HG03159 (cell line): ENCODE measurements at regions not wholly inside any gene's neighbourhood (a gene's known extent, or its start where the extent isn't known, plus 50 kb on each side); places are given as distances from the start of the nearest gene placed in this dataset.

Experiments used
- ATAC-seq: cut with Tn5 transposase; IDR thresholded peaks from one replicate; pipeline ENCODE4 v1.9.1; 2021; ENCODE audit warnings: mild to moderate bottlenecking, moderate library complexity; ENCODE audit not compliant: unreplicated experiment

DNA sequence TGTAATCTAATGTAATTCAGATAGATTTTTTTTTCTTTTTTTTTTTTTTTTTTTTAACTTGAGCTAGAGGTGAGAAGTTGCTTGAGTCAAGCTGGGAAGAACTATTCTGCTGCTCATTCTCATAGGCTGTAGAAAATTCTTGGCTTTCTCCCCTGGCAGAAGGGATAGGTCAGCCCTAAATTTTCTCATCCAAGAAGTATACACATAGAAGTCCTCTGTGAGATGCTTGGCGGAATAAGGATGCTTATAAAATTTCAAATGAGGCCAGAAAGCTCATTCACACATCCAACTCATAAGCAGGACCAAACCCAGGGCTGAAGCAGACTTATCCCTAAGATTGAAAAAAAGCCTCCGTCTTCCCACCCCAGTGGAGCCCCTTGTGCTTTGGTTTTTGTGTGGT, 572.5 kb downstream of the SQOR start:
- ATAC-seq: no peak

DNA sequence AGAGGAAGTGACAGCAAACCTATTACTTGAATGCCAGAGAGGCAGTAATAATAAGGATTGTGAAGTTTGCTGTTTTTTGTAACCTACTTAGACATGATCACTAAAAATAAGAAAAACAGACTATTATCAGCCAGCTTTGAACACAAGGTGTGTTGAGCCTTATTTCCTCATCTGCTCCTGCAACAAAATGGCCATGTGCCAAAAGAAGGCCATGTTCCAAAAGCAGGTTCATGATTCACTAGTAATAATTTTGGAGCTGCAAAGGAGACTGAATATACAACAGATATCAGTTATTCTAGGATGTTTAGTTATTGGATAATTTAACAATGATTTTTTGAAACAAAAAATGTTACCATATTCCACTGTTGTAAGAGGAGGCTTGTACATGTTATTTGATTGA, 578.7 kb downstream of the SQOR start:
- no peak for ATAC-seq

DNA sequence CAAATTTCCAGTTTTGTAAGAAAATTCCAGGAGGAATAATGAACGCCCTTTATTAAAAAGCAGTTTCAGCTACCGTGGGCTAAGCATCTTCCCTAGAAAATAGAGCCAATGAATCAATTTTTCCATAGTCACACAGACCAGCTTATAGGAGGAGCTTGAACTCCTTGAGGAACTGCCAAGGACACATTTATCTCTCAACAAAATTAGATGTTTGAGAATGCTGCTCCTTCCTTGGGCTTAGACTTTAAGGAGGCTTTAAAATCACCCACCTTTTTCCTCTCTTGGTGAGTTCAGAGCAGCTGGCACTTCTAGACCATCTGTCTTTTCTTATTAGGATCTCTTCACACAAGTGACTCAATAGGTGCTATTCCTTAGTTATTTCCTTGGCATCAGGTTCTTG, 588.0 kb downstream of the SQOR start:
- no peak for ATAC-seq

DNA sequence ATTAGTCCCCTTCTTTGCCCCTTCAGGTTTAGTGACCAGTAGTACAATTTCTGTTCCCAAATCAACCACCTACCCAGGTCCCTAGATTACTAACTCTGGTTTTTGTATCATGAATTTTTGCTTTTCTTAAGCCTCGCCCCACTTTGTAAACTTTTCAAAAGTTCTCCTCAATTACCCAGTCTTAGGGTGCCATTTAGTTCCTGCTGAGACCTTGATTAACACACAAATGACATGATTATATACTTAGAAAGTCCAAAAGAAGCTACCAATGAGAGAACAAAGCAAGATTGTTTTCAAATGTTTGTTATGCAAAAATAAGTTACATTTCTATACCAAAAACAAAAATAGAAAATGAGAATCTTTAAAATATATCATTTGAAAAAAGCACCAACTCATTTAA, 594.4 kb downstream of the SQOR start:
- ATAC-seq: no peak

DNA sequence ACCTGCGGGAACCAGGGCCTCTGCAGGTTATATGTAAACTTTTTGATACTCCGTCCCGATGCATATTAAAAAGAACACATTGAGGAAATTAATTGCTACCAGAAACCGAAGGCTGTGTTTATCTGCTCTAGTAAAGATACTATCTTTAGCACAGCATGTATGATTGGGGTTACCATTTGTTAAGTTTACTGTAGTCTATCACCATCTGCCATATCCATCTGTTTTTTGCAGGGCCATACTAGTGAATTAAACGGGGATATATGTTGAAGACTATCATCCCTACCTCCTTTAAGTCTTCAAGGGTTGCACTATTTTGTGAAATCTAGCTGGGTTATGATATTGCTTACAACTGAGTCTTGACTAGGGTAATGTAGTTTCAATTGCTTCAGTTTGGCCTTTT, 597.0 kb downstream of the SQOR start:
- no peak for ATAC-seq

DNA sequence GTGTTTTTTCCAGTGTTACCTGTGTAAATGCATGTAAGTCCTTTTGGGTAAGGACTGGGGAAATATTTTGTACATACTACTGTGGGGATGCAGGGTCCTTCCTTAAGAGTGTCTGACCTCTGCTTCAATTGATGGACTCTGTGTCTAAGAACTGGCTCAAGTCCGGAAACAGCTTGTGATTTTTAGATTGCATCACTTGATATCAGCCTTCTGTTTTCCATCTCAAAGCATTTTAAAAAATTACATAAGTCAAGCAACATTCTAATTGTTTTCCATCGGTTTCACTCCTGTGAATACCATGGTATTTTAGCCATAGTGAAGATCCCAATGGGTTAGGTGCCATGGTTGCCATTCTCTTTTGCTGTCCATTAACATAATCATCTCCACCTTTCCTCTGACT, 597.6 kb downstream of the SQOR start:
- ATAC-seq: no peak

DNA sequence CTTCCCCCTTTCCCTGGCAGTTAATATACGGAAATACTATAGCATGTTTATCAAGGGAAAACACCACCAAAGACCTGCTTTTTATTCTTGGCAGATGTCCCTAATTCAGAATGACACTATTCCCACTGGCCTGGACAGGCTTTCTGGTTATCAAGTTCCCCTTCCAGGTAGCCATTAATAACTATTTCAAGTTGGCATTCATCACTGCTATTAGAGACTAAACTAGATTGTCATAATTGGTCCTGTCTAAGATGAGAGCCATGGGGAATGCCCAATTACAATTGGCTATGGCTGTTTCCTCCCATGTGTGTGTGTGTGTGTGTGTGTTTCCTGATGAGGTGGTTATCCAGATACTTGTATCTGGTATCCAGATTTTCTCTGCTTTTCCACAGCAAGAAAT, 608.1 kb downstream of the SQOR start:
- ATAC-seq: no peak

DNA sequence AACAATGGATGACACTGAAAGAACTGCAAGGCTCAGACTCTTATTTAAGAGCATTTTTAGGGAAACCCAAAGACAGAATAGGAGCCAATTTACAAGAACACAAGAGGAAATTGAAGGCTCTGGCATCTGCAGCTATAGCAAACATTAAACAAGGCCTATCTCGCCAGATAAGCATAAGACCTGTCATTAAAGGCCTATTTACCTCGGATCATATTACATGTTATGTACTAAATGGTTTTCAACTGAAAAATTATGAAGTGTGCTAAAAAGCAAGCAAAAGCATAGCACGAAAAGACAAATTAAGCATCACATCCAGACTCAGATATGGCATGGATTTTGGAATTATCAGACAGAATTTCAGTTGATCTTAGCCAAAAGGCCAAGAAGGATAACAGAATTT, 617.1 kb downstream of the SQOR start:
- ATAC-seq: no peak

DNA sequence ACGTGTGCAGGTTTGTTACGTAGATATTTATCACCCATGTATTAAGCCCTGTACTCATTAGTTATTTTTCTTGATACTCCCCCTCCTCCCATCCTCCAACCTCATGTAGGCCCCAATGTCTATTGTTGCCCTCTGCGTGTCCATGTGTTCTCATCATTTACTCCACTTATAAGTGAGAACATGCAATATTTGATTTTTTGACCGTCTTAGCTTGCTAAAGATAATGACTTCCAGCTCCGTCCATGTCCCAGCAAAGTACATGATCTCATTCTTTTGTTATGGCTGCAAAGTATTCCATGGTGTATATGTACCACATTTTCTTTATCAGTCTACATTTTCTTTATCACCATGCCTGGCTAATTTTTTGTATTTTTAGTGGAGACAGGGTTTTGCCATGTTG, 623.2 kb downstream of the SQOR start:
- ATAC-seq: no peak

DNA sequence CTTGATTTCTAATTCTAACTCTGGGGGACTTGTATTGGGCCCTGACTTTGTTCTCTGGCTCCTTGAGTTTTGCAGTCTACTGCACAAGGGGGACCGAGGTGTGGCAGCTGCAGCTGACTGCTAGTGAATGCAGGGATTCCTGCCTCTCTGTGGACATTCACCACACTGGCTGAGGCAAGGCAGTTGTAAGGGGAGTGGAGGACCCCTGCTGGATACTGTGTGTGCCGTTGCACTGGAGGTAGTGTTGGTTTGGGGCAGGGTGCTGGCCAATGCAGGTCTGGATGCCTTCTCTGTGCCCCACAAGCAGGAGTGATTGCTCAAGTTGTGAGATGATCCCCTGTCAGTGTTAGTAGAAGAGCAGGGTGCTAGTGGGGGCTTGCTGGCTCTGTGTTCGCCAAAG, 626.1 kb downstream of the SQOR start:
- no peak for ATAC-seq

DNA sequence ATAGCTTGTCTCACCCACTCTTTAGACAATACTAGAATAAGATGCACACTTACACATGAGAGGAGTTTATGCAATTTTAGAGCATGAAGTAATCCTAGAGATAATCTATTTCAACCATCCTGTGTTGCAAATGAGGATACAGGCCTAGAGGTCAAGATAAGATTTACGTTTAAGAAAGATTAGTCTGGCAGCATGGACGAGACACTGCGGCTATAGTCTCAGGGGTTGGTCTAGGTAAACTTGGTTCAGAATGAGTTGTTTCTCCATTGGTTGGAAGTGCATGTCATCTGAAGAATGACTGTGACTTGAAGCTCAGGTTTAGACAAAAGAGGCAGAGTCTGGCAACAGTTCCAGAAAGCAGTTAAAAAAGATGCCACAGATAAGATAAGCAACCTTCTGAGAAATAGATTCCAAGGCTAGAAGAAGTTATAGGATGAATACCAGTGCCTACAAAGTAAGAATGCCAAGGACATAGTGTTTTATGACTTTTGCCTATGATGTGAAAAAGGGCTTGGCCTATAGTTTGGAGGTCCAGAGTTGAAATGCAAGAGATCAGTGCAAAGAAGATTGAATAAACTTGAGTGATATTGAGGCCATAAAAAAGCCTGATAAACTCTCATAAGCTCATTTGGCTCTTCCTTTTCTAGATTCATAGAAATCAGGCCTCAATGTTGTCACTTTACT, 631.0 kb downstream of the SQOR start:
- no peak for ATAC-seq

DNA sequence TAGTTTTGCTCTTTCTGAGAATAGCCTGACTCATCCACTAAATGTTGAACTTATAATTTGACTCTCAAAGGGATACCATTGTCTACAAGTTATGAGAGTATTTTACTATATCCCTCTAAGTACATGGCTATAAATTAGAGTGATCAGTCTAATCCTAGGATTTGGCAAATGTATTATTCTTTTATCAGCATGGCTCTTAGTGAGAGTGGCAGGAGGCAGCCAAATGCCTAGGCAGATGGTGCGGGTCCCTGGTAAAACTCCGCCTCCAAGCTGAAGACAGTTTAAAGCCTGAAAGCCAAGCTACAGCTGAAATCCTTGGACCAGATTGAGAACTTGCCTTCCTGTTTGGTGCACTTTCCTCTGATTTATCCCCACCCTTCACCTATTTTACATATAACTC, 631.8 kb downstream of the SQOR start:
- ATAC-seq: no peak

DNA sequence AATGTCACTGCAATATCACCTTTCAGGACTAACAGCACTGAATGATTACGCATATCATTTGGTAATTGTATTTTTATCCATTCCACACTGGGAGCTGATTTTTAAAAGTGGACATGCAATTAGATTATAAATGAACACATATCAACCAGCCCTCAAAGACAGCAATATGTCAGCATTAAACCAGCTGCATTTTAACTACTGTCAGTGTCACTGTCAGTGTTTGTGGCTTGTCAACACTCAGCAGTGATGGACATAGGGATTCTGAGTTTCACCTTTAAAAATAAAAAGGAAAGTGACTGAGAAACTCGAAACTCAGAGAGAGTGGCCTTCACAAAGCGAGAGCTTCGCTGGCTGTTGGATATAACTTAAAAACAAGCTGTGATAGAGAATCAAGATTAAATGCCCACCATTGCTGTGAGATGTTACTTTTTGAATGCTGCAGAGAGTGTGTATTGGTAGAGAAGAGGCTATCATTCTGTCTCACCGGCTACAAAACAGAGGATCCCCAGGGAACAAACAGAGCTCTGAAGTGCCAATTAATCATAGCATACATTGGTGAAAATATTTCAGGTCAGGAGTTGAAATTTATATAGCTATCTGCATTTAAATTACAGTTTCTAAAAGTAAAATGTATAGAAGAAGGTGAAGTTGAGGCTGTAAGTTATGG, 635.8 kb downstream of the SQOR start:
- ATAC-seq: no peak

DNA sequence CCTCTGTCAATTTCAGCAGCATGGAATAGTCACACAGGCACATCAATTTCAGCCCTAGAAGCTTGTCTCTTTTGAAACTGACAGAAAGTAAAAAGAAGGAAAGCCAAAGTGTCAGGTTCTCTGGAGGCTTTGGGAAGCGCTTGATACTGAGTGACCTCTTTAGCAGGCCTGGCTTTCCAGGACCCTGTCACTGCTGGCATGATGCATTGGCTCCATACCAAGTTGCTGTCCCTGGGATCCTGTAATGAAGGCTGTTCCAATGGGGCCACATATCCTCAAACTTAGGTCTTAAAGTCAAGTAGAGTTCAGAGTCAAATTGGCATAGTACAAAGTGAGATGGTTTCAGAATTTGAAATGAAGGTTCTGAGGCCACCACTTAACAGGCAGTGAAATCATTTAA, 640.9 kb downstream of the SQOR start:
- no peak for ATAC-seq

DNA sequence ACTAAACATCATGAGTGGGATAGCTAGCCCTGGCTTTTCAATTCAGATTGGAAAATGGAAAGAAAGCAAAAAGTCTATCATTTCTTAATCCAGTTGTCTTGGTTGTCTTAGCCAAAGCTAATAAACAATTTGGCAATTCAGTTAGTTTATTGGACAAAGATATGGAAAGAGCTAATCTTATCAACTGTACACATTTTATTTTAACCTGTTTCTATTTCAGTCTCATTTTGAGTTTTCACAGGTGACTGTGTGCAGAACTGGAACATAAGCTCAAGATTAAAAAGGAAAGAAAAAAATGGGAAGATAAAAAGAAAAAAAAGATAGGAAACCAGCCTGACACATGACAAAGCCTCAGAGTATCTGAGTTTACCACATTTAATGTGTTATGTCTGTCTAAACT, 642.6 kb downstream of the SQOR start:
- no peak for ATAC-seq

DNA sequence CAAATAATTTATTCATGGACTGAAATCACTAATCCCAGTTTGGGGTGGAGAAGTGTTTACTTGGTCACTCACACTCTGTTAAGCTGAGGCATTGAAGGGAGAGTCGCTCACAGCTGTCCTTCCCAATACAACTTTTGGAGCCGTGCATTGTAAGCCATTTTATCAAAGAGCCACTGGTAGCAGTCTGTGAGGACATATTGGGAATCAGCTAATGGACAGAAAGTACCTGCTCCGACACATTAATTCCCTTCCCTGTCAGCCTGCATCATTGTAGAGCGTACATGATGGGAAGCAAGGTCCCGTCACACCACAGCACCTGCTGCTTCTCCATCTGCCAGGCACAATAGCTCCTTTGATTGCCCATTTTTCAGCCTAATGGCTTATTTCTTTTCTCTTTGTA, 643.2 kb downstream of the SQOR start:
- ATAC-seq: no peak

DNA sequence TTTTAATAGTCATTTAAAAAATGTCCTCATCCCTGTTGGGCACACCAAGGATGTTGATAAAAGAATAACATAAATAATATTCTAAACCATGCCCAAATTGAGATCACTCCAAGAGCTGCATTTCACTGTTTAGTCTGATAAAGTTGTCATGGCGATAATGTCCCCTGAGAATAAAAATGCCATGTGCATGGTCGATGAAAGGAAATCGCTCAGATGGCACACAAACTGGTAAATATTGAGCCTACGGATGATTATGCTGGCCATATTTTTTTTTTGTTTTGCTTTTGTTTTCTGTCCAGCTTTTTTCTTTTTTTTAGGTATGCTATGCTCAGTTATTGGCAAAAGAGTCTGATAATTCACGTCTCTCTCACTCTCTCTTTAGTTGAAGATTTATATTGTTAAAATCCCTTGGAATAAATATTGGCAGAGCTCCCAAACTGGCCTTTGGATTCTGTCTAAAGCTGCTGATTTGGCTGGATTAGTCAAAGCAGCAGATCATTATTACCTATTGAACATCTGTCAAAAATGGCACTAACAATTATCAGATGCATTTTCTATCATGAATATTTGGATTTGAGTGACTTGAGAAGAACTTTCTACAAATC, 643.8 kb downstream of the SQOR start:
- ATAC-seq: no peak

DNA sequence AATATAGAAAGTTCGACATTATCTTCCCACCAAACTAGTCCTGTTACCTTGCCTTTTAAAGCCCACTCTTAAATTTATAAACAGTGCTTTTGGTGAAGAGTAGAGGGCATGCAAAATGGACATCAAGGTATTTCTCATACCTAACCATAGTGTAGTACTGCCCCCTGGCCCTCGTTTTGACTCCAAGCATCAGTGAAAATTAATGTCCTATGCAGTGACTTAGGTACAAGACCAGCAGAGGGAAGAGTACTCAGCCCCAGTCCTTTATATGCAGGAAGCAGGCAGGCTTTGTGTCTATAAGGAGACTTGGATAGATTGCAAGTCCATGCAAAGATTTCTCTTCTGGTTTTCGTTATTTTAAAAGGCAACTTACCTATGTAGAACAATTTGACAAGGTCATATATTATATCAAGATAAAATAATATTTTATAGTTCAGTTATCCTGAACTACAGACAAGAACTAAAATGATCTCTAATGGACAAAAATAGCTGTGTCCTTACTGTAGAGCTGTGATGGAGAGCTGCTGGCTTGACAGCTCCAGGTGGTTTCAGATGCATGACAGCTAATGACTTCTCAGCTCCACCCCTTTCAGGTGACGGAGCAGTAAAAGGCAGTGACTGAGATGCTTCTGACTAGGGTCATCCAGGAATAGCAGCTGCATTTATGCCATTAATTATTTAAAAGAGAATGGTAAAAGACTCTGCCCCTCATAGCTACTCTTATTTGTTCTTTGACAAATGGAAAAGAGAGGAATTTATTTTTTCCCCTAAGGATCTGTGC, 646.1 kb downstream of the SQOR start:
- ATAC-seq: no peak

DNA sequence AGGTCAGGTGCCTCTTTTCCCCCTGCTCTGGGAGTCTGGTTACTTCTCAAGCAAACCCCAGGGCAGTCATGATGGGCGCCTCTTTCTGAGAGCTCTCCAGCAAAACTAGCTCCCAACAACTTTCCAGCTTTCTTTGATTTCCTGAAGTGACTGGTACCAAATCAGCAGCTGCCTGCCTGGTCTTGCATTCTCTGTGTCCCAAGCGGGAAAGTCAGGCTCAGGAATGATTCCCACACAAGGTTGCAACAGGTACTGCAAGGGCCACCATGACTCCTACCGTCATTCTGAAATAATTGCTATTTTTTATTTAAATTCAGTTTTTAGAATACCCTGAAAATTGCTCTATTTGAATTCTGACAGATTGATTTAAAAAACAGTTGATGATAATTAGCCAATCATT, 658.7 kb downstream of the SQOR start:
- no peak for ATAC-seq

DNA sequence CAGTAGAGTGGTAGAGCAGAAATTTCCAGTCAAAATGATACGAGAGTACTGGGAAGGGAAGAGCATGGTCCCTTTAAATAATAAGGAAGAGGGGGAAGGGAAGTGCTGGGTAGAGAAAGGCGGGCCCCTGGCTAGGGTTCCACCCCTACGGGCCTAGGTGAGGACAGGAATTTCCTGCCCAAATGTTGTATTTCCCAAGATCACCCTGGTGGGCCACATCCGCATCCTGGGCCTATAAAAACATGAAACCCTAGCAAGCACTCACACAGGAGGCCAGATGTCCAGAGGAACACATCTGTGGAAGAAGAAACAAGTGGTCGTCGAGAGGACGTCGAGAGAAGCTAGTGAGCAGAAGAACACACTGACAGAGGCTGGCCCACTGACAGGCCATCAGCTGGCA, 661.2 kb downstream of the SQOR start:
- no peak for ATAC-seq

DNA sequence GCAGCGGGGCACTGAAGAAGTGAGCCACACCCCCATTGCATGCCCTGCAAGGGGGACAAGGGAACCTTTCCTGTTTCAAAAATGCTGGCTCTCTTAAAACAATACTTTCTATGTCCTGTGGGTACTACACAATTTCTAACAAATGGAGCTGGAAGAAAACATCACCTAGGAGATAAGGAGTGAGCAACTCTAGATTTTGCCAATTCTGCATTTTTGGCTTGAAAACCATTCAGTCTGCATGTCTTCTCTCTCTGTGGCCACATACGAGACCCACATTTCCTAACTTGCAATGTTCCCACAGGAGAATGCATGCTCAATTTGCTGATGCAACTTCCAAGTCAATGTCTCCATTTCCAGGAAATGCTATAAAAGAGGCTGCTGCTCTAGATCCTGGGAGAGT, 662.0 kb downstream of the SQOR start:
- no peak for ATAC-seq

DNA sequence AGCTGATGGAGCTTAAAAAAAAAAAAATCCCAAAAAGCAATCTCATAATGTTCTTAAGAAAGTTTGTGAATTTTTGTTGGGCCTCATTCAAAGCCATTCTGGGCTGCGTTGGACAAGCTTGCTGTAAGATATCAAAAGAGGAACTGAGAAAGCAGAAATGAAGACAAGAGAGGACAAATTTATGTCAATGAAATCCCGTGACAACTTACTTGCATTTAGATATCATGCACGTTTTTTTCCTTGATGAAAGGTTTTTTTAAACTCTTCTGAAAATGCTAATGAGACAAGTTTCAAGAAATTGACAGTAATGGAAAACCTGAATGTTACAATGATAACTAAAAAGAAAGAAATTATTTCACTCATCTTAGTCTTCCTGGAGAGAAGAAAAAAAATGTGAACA, 662.9 kb downstream of the SQOR start:
- ATAC-seq: peak; percentile 88
